Stimulated activated CD8-positive, alpha-beta memory T cell treated with anti-CD3 and anti-CD28 coated beads, Interleukin-4, amount 100 ng/mL, for 4 hours (primary cell): ENCODE measurements at regions not wholly inside any gene's neighbourhood (a gene's known extent, or its start where the extent isn't known, plus 50 kb on each side); places are given as distances from the start of the nearest gene placed in this dataset.
A peak's percentile ranks its signal among the peaks of the same experiment; 100 is the strongest.

Experiments used
- DNase-seq, 2 donors: peaks; one replicate each; pipeline ENCODE4 v3.0.0-alpha.2; 2020; ENCODE audit warnings: low read depth in 2 of 2, low spot score in 1 of 2

GRCh38 chr6:169881398-169881797 lies 130.0 kb downstream of the ERMARD start:
- DNase-seq: no peak

GRCh38 chr6:169880516-169880915 lies 129.1 kb downstream of the ERMARD start:
- DNase-seq: no peak

GRCh38 chr6:169869301-169869700 lies 117.9 kb downstream of the ERMARD start:
- DNase-seq: no peak

- peak; percentile 3 to 60 for DNase-seq
Observed at GRCh38 chr6:169868458-169868857, 117.0 kb downstream of the ERMARD start.

- DNase-seq: no peak
Observed at GRCh38 chr6:169867751-169868191, 116.3 kb downstream of the ERMARD start.

GRCh38 chr6:169866668-169867521 lies 115.5 kb downstream of the ERMARD start:
- no peak for DNase-seq

GRCh38 chr6:169866140-169866534 lies 114.7 kb downstream of the ERMARD start:
- DNase-seq: no peak

- no peak for DNase-seq
Observed at GRCh38 chr6:169865346-169866139, 114.1 kb downstream of the ERMARD start.

GRCh38 chr6:169864148-169865020 lies 113.0 kb downstream of the ERMARD start:
- DNase-seq: no peak

GRCh38 chr6:169863710-169864109 lies 112.3 kb downstream of the ERMARD start:
- no peak for DNase-seq

GRCh38 chr6:169862892-169863525 lies 111.6 kb downstream of the ERMARD start:
- no peak for DNase-seq

GRCh38 chr6:169862043-169862891 lies 110.8 kb downstream of the ERMARD start:
- DNase-seq: no peak

- DNase-seq: no peak
Observed at GRCh38 chr6:169861431-169862042, 110.1 kb downstream of the ERMARD start.

GRCh38 chr6:169859978-169860703 lies 108.7 kb downstream of the ERMARD start:
- no peak for DNase-seq

- no peak for DNase-seq
Observed at GRCh38 chr6:169859401-169859977, 108.1 kb downstream of the ERMARD start.

- no peak for DNase-seq
Observed at GRCh38 chr6:169858935-169859351, 107.5 kb downstream of the ERMARD start.

- no peak for DNase-seq
Observed at GRCh38 chr6:169858293-169858934, 107.0 kb downstream of the ERMARD start.
